T-helper 2 cell treated with Interferon-gamma antibody and Interleukin-4, amounts not matched to agents 5 μg/mL and 100 μg/mL, for 36 hours (primary cell): ENCODE measurements at regions not wholly inside any gene's neighbourhood (a gene's known extent, or its start where the extent isn't known, plus 50 kb on each side); places are given as distances from the start of the nearest gene placed in this dataset.

Experiments
- DNase-seq: peaks from one replicate; pipeline ENCODE4 v3.0.0; 2021; ENCODE audit warnings: low spot score
- H3K27ac Mint-ChIP-seq: one replicate; pipeline ENCODE4 v1.8.0; 2021; ENCODE audit warnings: mild to moderate bottlenecking, mixed read lengths
- H3K27me3 Mint-ChIP-seq: one replicate; pipeline ENCODE4 v1.8.0; 2021; ENCODE audit warnings: low read depth, mixed read lengths
- H3K36me3 Mint-ChIP-seq: one replicate; pipeline ENCODE4 v1.8.0; 2021; ENCODE audit warnings: low read depth, mixed read lengths
- H3K4me1 Mint-ChIP-seq: one replicate; pipeline ENCODE4 v1.8.0; 2021; ENCODE audit warnings: low read depth, mixed read lengths
- H3K4me3 Mint-ChIP-seq: one replicate; pipeline ENCODE4 v1.8.0; 2022; ENCODE audit warnings: mild to moderate bottlenecking, moderate library complexity, mixed read lengths
- H3K9me3 Mint-ChIP-seq: one replicate; pipeline ENCODE4 v1.8.0; 2021; ENCODE audit warnings: mixed read lengths

- Mint-ChIP-seq H3K9me3 (peaks cover 9% of the 10 kb centered on the region), H3K27ac (no peak overlapping the region), H3K4me3 (no peak overlapping the region), H3K27me3 (no peaks in the 10 kb centered on the region), H3K4me1 (no peaks in the 10 kb centered on the region), H3K36me3 (no peaks in the 10 kb centered on the region)
- DNase-seq, result no peak
Measured at GRCh38 chr17:79356839-79357447, 253.9 kb downstream of the RBFOX3 start.

DNA sequence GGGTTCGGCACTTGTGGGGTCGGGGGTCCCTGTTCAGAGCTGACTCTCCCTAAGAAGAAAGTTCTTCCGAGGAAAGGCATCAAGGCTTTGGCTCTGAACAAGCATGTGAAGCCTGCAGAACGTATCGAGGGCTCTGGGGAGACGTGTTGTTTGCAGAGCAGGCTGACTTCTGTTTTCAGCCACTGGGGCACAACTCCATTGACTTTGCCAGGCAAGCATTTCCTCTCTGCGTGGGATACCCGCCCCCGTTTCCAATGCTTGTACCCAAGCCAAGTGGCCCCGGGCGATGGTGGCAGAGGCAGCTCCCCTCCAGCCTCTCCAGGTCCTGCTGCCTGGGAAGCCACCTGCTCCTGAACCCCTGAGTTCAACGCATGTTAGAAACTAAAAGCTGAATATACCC is 255.7 kb downstream of the RBFOX3 start:
- Mint-ChIP-seq H3K9me3 (peaks cover 9% of the 10 kb centered on the region), H3K4me1 (no peaks in the 10 kb centered on the region), H3K27ac (no peak overlapping the region), H3K36me3 (no peaks in the 10 kb centered on the region), H3K27me3 (no peaks in the 10 kb centered on the region), H3K4me3 (no peak overlapping the region)
- DNase-seq, result no peak

DNA sequence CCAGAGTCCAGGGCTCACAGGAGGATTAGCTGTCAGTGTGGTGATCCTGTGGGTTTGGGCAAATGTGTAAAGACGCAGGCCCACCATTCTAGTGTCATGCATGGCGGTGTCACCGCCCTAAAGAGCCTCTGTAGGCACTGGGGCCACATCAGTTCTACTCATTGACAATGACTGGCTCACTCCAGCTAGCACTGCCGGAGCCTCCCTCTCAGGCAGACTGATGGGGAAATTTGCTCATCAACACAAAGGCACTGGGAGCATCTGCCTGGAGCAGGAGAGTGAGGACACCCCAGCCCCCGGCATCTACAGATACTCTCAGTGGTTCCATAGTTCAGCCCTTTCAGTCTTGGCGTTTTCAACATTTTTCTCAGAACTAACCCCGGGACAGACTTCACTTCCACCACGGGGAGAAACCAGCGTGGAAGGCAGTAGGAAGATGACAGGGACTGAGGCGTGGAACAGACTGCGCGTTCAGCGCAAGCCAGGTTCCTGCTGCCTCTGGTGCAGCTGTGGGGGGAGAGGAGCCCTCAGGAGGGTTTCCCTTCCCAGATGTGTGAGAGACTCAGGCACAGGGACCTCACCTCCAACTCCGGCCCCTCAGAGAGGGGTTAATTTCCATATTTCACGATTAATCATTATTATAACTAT is 256.6 kb downstream of the RBFOX3 start:
- Mint-ChIP-seq H3K27me3 (no peaks in the 10 kb centered on the region), H3K4me3 (no peak overlapping the region), H3K27ac (no peak overlapping the region)

GRCh38 chr17:79353548-79353947 is 257.3 kb downstream of the RBFOX3 start:
- H3K27me3 Mint-ChIP-seq, result no peaks in the 10 kb centered on the region
- H3K4me1 Mint-ChIP-seq, result no peaks in the 10 kb centered on the region
- peaks cover 9% of the 10 kb centered on the region for H3K9me3 Mint-ChIP-seq
- DNase-seq, result no peak
- H3K4me3 Mint-ChIP-seq, result no peak overlapping the region
- no peak overlapping the region for H3K27ac Mint-ChIP-seq
- no peaks in the 10 kb centered on the region for H3K36me3 Mint-ChIP-seq

More for the DNA sequence above, 256.6 kb downstream of the RBFOX3 start:
- Mint-ChIP-seq H3K9me3 (peaks cover 9% of the 10 kb centered on the region), H3K36me3 (no peaks in the 10 kb centered on the region), H3K4me1 (no peaks in the 10 kb centered on the region)
- no peak for DNase-seq

DNA sequence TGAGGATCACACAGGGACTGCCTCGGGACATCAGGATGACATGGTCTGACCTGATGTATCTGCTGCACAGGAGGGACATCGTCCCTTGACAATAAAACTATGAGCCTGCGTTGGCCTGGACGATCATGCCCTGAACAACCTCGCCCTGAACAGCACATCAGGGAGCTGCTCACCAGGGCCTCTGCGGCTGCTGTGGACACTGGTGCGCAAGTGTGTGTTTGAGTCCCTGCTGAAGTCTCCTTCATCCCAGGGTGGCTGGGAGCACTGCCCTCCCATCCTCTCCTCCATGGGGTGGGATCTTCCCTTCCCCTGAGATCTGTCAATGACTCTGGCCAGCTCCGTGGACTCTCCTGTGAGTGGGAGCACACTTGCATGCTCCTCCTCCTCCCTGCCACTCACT is 257.8 kb downstream of the RBFOX3 start:
- Mint-ChIP-seq H3K36me3 (no peaks in the 10 kb centered on the region), H3K4me1 (no peaks in the 10 kb centered on the region), H3K27ac (no peak overlapping the region), H3K9me3 (peaks cover 9% of the 10 kb centered on the region), H3K27me3 (no peaks in the 10 kb centered on the region), H3K4me3 (no peak overlapping the region)
- no peak for DNase-seq

DNA sequence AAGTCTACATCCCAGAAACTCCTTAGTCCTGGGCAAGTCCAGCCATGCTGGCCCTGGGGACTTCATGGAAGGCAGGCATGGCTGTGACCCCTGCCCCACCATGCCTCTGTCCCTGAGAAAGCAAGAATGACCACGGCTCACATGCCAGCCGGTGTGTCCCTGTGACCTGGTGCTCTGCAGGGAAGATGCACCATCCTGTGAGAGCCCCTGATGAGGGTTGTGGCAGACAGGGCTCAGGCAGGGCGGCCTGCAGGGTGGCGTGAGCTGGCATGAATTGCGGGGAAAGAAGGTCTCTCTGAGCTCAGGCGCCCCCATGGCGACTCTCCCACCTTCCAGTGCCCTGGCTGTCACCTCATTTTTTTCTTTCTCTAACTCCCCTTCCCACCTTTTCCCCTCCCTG is 260.3 kb downstream of the RBFOX3 start:
- DNase-seq, result no peak
- peaks cover 12% of the 10 kb centered on the region for H3K27me3 Mint-ChIP-seq
- no peak overlapping the region for H3K4me3 Mint-ChIP-seq
- H3K4me1 Mint-ChIP-seq, result no peaks in the 10 kb centered on the region
- H3K27ac Mint-ChIP-seq, result no peak overlapping the region
- H3K36me3 Mint-ChIP-seq, result no peaks in the 10 kb centered on the region
- peaks cover 9% of the 10 kb centered on the region for H3K9me3 Mint-ChIP-seq

DNA sequence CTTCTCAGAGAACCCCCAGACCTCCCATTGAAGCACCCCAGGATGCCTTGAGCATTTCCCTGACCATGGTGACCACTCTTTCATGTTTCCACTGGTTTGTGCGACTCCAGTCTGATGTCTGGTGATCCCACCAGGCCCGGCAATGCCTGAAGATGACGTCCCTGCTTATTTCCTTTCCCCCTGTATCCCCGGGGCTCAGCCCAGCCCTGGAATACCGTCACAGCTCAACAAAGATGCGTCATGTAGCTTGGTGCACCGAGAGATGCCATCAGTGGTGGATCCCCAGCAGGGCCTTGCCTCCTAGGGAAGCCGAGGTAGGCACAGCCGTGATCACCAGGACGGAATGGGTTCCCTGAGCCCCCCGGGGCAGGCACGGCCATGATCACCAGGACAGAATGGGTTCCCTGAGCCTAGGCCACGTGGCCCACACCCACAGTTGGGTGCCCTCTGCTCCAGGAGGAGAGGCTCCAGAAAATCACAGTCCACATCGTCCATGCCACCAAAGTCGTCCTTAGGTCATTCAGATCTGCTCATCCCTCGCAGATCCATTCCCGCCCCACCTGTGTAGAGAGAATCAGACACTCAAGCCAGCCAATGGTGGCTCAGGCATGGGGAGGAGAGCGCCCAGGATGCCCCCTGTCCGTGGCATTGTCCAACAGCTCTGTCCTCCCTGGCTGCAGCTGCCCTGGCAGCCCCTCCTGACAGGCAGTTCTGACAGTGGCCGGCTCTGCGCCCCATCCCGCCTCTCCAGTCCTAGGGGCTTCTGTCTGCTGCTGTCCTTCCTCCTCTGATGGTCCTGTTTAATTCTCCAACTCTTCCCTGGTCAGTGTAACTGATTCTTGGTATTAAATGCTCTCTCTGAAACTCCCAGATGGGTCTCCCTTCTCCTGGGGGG is 261.1 kb downstream of the RBFOX3 start:
- Mint-ChIP-seq H3K9me3 (peaks cover 9% of the 10 kb centered on the region), H3K27ac (no peak overlapping the region), H3K4me3 (no peak overlapping the region), H3K4me1 (no peaks in the 10 kb centered on the region), H3K27me3 (peaks cover 16% of the 10 kb centered on the region), H3K36me3 (no peaks in the 10 kb centered on the region)
- no peak for DNase-seq

DNA sequence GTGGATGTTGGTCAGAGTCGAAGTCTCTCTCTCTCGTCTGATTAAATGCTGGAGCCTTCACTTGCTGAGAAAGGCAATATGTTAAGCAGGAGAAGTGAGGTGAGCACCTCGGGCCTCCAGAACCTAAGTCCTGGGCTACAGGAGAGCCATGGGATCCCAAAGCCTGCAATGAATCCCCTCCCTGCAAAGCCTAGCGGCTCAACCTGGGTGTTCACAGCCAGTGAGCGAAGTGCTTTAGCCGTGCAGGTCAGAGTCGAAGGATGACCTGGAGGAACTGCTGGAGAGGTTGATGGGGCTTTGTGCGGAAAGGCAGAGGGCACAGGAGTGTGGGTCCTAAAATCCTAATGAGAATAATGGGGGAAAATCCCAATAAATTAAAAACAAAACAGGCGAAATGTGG is 267.8 kb downstream of the ENGASE start:
- peaks cover 10% of the 10 kb centered on the region for H3K27me3 Mint-ChIP-seq
- H3K36me3 Mint-ChIP-seq, result no peaks in the 10 kb centered on the region
- H3K27ac Mint-ChIP-seq, result no peak overlapping the region
- no peak for DNase-seq
- H3K4me1 Mint-ChIP-seq, result no peaks in the 10 kb centered on the region
- H3K4me3 Mint-ChIP-seq, result no peak overlapping the region
- H3K9me3 Mint-ChIP-seq, result no peaks in the 10 kb centered on the region

- no peaks in the 10 kb centered on the region for H3K9me3 Mint-ChIP-seq
- H3K27ac Mint-ChIP-seq, result no peak overlapping the region
- no peak for DNase-seq
- peaks cover 8% of the 10 kb centered on the region for H3K27me3 Mint-ChIP-seq
- no peaks in the 10 kb centered on the region for H3K36me3 Mint-ChIP-seq
- H3K4me1 Mint-ChIP-seq, result no peaks in the 10 kb centered on the region
- H3K4me3 Mint-ChIP-seq, result no peak overlapping the region
Measured at GRCh38 chr17:79341816-79342215, 267.2 kb downstream of the ENGASE start.

DNA sequence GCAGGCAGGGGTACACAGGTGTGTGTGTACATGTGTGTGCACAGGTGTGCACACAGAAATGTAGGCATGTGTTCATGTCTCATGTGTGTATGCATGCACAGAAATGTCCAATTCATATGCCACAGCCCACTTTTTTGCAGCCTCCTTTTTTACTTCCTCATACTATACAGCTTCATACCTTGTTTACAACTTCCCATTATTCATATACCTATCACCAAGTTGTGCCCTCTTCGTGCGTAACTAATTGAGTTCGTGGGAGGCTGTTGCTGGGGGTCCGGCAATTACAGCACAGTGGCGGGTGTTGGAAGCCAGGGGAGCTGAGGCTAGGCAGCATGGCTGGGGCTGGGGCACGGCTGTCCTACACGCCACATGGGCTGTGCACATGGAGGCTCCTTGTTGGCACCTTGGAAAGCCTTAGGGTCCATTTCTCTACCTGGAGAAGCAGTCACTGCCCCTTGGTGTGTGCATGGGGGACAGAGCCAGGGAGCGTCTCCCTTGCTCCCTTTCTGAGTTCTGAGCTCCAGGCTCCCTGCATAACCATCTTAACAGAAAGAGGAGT is 266.7 kb downstream of the ENGASE start:
- Mint-ChIP-seq H3K4me1 (no peaks in the 10 kb centered on the region), H3K9me3 (no peaks in the 10 kb centered on the region), H3K4me3 (no peak overlapping the region), H3K36me3 (no peaks in the 10 kb centered on the region), H3K27ac (no peak overlapping the region), H3K27me3 (peaks cover 6% of the 10 kb centered on the region)
- DNase-seq, result no peak

DNA sequence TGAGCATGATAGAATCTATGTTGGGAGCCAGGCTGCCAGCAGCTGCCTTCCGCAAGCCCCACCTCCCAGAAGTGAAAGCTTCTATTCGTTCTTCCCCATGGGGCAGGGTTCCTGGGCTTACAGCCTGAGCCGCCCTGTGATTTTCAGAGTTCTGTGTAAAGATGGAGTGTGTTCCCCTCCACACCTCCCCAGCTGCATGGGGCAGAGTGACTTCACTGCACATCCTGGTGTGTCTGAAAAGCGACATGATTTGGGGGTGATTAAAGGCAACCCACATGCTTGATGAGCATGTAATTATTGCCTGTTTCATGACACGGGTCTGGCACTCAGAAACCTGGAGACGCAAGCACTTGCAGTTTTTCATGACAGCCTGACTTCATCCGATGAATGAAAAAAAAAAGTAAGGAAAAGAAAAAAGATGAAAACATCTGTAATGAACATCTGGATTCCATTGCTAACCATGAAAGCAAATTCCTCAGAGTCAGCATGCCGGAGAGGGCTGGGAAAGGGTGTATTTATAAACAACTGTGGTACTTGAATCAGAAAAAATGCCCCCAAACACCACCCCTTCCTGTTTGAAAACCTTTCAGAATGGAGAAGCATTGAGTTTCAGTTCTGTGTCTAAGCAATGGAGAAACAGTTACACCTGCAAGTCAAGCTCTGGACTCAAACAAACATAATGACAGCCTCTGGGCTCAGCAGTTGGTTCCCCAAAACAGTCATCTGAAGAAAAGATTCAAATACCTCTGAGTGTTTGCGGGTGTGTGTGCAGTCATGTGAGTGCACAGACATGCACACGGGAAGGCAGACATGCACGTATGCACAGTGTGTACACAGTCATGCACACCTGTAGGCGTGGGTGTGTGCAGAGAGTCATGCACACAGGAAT is 266.0 kb downstream of the ENGASE start:
- no peaks in the 10 kb centered on the region for H3K4me1 Mint-ChIP-seq
- H3K27ac Mint-ChIP-seq, result no peak overlapping the region
- H3K36me3 Mint-ChIP-seq, result no peaks in the 10 kb centered on the region

DNA sequence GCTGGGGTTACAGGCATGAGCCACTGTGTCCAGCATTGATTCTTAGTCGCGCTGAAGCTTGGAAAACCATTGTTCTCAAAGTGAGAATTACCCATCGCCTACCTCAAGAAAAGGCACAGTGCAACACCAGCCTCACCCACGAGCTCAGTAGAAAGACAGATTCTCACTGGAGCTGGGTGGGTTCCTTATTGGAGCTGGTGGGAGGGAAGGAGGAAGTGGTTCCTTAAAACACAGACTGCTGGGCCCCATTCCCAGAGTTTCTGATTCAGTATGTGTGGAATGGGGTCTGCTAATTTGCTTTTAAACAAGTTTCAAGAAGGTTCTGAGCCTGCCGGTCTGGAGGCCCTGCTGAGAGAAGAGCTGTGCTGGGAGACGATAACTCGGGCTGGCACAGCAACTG is 264.7 kb downstream of the ENGASE start:
- Mint-ChIP-seq H3K4me3 (no peak overlapping the region), H3K27ac (no peak overlapping the region)
- DNase-seq, result no peak

More for the DNA sequence above, 266.0 kb downstream of the ENGASE start:
- Mint-ChIP-seq H3K27me3 (peaks cover 4% of the 10 kb centered on the region), H3K4me3 (no peak overlapping the region), H3K9me3 (no peaks in the 10 kb centered on the region)
- no peak for DNase-seq

DNA sequence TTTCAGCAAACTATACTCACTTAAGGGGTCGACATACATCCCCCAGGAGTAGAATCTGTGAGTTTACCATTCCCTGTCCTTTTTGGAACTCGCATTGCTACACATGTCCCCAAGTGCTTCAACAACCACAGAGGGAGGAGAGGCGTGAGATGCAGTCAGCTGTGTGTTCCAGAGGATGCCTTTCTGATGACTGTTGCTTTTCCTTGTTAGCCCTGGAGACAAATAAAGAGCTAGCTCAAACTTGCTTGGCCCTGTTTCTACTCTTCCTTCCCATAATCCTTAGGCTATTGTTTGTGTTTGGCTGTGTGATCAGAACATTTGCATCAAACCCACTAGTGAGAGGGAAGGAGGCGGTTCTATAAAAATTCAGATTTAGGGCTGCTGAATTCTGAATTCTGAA is 264.0 kb downstream of the ENGASE start:
- no peak overlapping the region for H3K4me3 Mint-ChIP-seq
- no peaks in the 10 kb centered on the region for H3K9me3 Mint-ChIP-seq
- H3K27ac Mint-ChIP-seq, result no peak overlapping the region
- H3K27me3 Mint-ChIP-seq, result no peaks in the 10 kb centered on the region
- DNase-seq, result no peak
- no peaks in the 10 kb centered on the region for H3K4me1 Mint-ChIP-seq
- no peaks in the 10 kb centered on the region for H3K36me3 Mint-ChIP-seq

More for the DNA sequence above, 264.7 kb downstream of the ENGASE start:
- Mint-ChIP-seq H3K36me3 (no peaks in the 10 kb centered on the region), H3K9me3 (no peaks in the 10 kb centered on the region), H3K4me1 (no peaks in the 10 kb centered on the region), H3K27me3 (no peaks in the 10 kb centered on the region)
